HG03378 (cell line): ENCODE measurements at regions not wholly inside any gene's neighbourhood (a gene's known extent, or its start where the extent isn't known, plus 50 kb on each side); places are given as distances from the start of the nearest gene placed in this dataset.
"Not testable (repeated sequence)": the region's sequence is repeated elsewhere in the genome, so short reads cannot be mapped to it uniquely, and the experiment has no call there.

Experiments used
- ATAC-seq: cut with Tn5 transposase; IDR thresholded peaks from one replicate; pipeline ENCODE4 v1.9.1; 2021; ENCODE audit warnings: mild to moderate bottlenecking, moderate library complexity; ENCODE audit not compliant: unreplicated experiment

GRCh38 chr2:82790206-82791021 is 1668.7 kb downstream of the SUCLG1 start:
- no peak for ATAC-seq

- no peak for ATAC-seq
These were observed 1669.3 kb downstream of the SUCLG1 start for GRCh38 chr2:82789851-82790205.

DNA sequence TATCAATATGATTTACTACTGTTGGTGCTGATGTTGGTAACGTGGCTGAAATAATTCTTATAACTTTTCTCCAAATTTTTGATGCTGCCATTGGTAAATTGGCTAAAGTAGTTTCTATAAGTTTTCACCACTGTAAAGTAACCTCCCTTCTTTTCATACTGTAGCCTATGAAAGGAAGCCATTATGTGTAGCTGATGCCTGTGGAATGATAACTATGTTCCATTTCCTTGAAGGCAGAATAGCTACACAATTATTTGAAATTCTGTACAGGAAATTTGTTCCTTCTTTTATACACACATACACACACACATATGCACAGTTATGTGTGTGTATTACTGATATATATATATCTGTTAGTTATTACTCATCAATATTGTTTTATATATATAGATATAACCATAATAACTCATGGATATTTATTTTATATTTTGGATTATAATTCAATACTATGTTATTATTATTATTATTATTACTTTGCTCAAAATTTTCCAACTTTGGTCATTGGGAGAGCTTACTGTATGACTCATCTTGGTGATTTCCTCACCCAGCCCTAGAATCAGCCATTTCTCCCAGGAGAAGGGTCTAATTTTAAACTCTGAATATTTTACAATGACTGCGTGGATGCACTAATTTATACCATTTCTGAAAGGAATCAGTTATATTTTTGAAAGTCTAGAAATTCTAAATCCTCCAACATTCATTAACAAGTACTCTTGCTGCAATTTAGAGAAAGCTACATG is 1677.7 kb downstream of the SUCLG1 start:
- ATAC-seq: no peak

- no peak for ATAC-seq
These were observed 1679.0 kb downstream of the SUCLG1 start for GRCh38 chr2:82780050-82780449.

DNA sequence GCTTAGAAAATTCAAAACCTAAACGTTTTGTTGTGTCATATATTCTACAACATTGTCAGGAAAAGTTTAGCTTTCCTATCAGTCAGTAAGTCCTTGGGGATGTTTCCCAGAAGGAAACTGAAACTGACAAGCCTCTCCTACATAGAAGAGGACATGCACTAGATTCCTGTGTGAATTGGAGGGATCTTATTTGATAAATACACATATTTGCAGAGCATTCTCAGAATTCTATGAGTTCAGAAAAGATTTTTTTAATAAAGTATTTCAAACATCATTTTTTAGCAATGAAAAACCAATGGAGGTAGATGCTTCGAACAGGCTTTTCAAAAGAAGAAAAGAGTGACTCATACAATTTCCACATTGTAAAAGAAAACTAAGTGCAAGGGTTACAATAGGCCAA is 1706.7 kb downstream of the SUCLG1 start:
- no peak for ATAC-seq

DNA sequence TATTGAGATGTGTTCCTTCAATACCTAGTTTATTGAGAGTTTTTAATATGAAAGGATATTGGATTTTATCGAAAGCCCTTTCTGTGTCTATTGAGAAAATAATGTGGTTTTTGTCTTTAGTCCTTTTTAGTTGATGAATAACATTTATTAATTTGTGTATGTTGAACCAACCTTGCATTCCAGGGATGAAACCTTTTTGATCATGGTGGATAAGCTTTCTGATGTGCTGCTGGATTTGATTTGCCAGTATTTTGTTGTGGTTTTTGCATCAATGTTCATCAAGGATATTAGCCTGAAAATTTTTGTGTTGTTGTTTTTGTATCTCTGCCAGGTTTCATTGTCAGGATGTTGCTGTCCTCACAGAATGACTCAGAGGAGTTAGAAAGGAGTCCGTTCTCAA is 1710.4 kb downstream of the SUCLG1 start:
- no peak for ATAC-seq

GRCh38 chr2:82740527-82740926 is 1718.6 kb downstream of the SUCLG1 start:
- no peak for ATAC-seq

DNA sequence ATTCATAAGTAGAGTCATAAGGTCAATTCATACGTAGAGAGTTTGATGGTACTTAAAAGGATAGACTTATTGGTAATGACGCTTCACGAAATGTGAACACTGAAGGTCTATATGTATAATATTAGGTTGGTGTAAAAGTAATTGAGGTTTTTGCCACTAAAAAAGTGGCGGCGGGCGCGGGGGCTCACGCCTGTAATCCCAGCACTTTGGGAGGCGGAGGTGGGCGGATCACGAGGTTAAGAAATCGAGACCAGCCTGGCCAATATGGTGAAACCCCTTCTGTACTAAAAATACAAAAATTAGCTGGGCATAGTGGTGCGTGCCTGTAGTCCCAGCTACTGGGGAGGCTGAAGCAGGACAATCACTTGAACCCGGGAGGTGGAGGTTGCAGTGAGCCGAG is 1721.1 kb downstream of the SUCLG1 start:
- not testable (repeated sequence) for ATAC-seq

DNA sequence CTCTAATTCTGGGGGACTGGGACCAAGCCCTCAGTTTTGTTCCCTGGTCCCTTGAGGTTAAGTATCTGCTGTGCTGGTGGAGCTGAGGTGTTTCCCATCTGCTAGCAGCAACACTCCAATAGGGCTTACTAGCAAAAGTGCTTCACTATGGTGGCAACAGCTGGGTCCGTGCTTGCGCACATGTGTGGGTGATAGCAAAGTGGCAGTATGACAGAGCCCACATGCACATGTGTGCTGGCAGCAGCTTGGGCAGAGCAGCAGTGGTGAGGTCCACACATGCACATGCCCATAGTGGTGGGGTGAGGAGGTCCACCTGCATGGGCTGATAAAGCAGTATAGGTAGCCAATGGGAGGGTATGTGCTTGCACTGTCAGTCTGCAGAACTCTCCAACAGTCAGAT is 1723.7 kb downstream of the SUCLG1 start:
- no peak for ATAC-seq

DNA sequence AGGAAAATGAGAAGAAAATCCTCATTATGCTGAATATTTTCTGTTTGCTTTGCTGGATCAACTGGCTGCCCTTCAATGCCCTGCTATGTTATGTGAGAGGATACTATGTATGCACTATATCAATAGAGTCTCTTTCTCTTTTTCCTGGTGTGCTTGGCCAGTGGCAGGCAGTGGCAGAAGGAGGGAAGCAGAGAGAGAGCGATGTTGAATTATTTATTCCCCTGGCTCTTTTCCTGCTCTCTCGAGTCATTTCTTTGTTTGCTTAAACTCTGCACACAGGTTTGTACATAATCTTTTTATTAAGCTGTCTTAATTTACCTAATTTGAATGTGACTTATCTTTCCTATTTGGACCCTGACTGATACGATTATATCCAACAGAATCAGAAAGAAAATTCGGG is 1727.3 kb downstream of the SUCLG1 start:
- ATAC-seq: no peak

GRCh38 chr2:82730811-82731210 is 1728.3 kb downstream of the SUCLG1 start:
- no peak for ATAC-seq

- no peak for ATAC-seq
These were observed 1731.0 kb downstream of the SUCLG1 start for GRCh38 chr2:82728090-82728489.

GRCh38 chr2:82708681-82709080 is 1750.4 kb downstream of the SUCLG1 start:
- ATAC-seq: no peak

- ATAC-seq: no peak
These were observed 1761.8 kb downstream of the SUCLG1 start for GRCh38 chr2:82697231-82697630.

DNA sequence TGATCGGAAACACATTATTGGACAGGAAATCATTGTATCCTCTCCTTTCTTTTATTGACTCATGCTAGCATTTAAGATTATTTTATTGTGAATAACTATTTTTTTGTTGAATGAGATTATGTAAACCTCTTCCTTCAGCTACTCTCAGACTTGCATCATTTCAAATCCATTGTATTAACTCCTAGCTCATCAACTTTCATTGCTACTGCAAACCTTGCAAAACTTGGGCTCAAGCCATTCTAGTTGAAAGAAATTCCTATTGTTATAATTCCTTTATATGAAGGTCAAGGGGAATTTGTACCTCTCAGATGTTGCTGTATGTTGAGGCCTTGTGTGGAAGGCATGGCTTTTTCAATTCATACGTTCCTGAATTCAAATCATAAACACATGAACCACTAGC is 1764.6 kb downstream of the SUCLG1 start:
- ATAC-seq: no peak

- no peak for ATAC-seq
These were observed 1768.2 kb downstream of the SUCLG1 start for GRCh38 chr2:82690757-82691411.

DNA sequence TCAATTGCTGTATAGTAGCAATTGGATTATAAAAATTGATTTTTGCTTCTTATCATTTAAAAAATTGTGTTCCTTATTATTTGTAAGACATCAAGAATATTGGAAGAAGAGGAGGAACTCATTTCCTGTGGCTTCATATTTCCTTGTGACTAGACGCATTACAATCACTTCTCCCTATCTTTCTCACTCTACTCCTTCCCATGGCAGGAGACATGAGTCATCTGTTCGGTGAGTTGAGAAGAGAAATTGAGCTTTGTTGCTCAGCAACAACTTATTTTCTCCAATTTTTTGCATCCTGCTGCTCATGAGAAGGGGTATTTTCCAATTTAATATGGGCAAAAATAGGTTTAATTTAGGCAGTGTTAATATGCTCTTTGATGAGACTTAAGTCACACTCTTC is 1783.9 kb downstream of the SUCLG1 start:
- no peak for ATAC-seq

DNA sequence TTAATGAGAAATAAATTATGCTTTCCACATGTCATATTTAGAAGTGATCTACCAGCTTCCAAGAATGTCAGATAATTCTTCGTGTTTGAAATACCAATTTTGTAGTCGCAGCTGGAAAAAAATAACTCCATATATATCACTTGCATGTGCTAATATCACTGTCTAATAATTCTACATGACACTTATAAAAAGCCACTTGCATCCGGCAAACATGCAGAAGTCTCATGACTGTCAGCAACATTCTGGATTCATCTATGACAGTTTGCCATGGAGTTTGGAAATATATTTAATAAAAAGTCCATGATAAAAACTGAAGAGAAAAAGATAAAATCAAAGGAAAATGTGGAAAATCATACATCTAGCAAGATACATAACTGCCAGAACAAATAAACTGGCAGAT is 1784.4 kb downstream of the SUCLG1 start:
- ATAC-seq: no peak

- no peak for ATAC-seq
These were observed 1791.6 kb downstream of the SUCLG1 start for GRCh38 chr2:82667491-82667890.

DNA sequence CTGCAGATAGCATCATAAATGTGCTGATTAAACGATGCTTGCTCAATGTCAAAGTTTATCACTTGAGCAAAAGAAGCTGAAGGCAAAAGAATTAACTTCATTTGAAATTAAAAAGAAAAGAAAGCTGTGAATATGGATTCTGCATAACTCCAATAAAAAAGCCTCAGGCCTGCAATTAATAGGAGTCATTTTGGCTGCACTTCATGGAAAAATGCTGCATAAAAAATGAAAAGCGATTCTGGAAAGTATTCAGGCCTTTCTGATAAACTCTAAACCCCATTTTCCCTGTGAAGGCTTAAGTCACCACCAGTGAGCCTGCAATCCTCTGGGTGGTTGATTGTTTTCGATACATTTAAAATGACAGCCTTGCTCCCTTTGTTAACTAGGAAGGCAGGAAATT is 1793.4 kb downstream of the SUCLG1 start:
- no peak for ATAC-seq

DNA sequence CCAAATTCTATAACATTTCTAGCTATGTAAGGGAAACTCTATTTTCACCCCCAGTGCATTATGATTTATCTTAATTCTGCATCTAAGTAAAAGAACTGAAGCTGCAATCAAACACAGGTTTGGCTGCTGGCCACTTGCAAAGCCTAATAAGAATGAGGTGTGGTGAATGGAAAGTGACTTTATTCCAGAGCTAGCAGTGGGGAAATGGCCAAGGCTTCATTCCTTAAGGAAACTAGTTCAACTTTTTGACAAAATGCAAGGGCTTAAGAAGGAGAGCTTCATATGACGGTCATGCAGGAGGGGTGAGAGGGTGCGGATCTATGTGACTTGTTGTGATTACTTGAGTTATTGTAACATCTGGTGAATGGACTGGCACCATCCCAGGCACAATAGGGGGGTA is 1802.0 kb downstream of the SUCLG1 start:
- ATAC-seq: no peak

- ATAC-seq: no peak
These were observed 1802.7 kb downstream of the SUCLG1 start for GRCh38 chr2:82656420-82656819.
